Head of caudate nucleus (tissue), 42 donors: ENCODE measurements at regions not wholly inside any gene's neighbourhood (a gene's known extent, or its start where the extent isn't known, plus 50 kb on each side); places are given as distances from the start of the nearest gene placed in this dataset.

ENCODE experiments used
- DNase-seq, 42 donors: peaks; one replicate each; pipeline versions ENCODE4 v3.0.0 to v3.0.0-alpha.2; 2020 to 2021; ENCODE audit warnings: mixed read lengths in 7 of 42
- intact Hi-C: fragments of 100-400 bp; cut with DNase I; formaldehyde crosslinking; loops from one replicate; pipeline ENCODE4 v1.15.0; 2022

- intact Hi-C loops: no loop called here
- no peak for DNase-seq
Observed at GRCh38 chr2:236508466-236508865, 61.2 kb upstream of the ACKR3 start.

GRCh38 chr2:236510034-236510433 lies 59.6 kb upstream of the ACKR3 start:
- DNase-seq: no peak
- intact Hi-C loops: loop anchor here (5.0 kb wide), 1 partner anchor 57 kb away; the partner anchor contains the start of gene ACKR3

- intact Hi-C loops: loop anchor here (5.0 kb wide), 1 partner anchor 56 kb away; the partner anchor contains the start of gene ACKR3
- no peak for DNase-seq
Observed at GRCh38 chr2:236511266-236511665, 58.4 kb upstream of the ACKR3 start.

- intact Hi-C loops: loop anchor here (5.0 kb wide), 1 partner anchor 55 kb away; the partner anchor contains the start of gene ACKR3
Observed at GRCh38 chr2:236512267-236512666, 57.4 kb upstream of the ACKR3 start.

GRCh38 chr2:236512902-236513435 lies 56.7 kb upstream of the ACKR3 start:
- peak; percentile 34 to 81 (median 64) for DNase-seq
- intact Hi-C loops: loop anchor here (5.0 kb wide), 1 partner anchor 54 kb away; the partner anchor contains the start of gene ACKR3

More at GRCh38 chr2:236512267-236512666, 57.4 kb upstream of the ACKR3 start:
- no peak for DNase-seq

- DNase-seq: no peak
- intact Hi-C loops: loop anchor here (5.0 kb wide), 1 partner anchor 53 kb away; the partner anchor contains the start of gene ACKR3
Observed at GRCh38 chr2:236513956-236514355, 55.7 kb upstream of the ACKR3 start.

- intact Hi-C loops: no loop called here
- DNase-seq: no peak
Observed at GRCh38 chr2:236516708-236517107, 52.9 kb upstream of the ACKR3 start.

- intact Hi-C loops: no loop called here
- no peak for DNase-seq
Observed at GRCh38 chr2:236517251-236518031, 52.2 kb upstream of the ACKR3 start.
